H1 (cell line): ENCODE measurements at regions not wholly inside any gene's neighbourhood (a gene's known extent, or its start where the extent isn't known, plus 50 kb on each side); places are given as distances from the start of the nearest gene placed in this dataset.

ENCODE experiments used
- TF ChIP-seq, protein P1 (sequence below): fragments of 300-600 bp; sonication (generic); IDR thresholded peaks from 2 replicates; pipeline ENCODE4 v1.7.1; 2012; ENCODE audit warnings: low read length, moderate library complexity, mild to moderate bottlenecking, inconsistent platforms; ENCODE audit not compliant: insufficient replicate concordance

DNA sequence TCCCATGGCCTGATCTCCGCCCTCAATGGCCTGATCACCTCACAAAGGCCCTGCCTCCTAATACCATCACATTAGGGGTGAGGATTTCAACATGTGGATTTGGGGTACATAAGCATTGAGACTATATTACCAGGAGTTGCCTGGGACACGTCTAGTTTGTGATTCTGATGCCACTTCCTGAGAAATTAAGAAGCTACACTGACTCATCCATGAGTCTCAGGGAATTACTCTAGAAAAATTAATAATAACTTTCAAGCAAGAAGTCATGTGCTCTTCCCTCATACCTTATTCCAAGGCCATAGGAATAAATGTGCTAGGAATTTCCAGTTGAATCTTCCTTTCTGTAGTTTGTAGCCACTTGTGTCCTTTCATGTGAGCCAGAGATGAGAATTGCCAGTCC, 519.3 kb upstream of the MKI67 start (continued):
- TF ChIP-seq, protein P1, sequence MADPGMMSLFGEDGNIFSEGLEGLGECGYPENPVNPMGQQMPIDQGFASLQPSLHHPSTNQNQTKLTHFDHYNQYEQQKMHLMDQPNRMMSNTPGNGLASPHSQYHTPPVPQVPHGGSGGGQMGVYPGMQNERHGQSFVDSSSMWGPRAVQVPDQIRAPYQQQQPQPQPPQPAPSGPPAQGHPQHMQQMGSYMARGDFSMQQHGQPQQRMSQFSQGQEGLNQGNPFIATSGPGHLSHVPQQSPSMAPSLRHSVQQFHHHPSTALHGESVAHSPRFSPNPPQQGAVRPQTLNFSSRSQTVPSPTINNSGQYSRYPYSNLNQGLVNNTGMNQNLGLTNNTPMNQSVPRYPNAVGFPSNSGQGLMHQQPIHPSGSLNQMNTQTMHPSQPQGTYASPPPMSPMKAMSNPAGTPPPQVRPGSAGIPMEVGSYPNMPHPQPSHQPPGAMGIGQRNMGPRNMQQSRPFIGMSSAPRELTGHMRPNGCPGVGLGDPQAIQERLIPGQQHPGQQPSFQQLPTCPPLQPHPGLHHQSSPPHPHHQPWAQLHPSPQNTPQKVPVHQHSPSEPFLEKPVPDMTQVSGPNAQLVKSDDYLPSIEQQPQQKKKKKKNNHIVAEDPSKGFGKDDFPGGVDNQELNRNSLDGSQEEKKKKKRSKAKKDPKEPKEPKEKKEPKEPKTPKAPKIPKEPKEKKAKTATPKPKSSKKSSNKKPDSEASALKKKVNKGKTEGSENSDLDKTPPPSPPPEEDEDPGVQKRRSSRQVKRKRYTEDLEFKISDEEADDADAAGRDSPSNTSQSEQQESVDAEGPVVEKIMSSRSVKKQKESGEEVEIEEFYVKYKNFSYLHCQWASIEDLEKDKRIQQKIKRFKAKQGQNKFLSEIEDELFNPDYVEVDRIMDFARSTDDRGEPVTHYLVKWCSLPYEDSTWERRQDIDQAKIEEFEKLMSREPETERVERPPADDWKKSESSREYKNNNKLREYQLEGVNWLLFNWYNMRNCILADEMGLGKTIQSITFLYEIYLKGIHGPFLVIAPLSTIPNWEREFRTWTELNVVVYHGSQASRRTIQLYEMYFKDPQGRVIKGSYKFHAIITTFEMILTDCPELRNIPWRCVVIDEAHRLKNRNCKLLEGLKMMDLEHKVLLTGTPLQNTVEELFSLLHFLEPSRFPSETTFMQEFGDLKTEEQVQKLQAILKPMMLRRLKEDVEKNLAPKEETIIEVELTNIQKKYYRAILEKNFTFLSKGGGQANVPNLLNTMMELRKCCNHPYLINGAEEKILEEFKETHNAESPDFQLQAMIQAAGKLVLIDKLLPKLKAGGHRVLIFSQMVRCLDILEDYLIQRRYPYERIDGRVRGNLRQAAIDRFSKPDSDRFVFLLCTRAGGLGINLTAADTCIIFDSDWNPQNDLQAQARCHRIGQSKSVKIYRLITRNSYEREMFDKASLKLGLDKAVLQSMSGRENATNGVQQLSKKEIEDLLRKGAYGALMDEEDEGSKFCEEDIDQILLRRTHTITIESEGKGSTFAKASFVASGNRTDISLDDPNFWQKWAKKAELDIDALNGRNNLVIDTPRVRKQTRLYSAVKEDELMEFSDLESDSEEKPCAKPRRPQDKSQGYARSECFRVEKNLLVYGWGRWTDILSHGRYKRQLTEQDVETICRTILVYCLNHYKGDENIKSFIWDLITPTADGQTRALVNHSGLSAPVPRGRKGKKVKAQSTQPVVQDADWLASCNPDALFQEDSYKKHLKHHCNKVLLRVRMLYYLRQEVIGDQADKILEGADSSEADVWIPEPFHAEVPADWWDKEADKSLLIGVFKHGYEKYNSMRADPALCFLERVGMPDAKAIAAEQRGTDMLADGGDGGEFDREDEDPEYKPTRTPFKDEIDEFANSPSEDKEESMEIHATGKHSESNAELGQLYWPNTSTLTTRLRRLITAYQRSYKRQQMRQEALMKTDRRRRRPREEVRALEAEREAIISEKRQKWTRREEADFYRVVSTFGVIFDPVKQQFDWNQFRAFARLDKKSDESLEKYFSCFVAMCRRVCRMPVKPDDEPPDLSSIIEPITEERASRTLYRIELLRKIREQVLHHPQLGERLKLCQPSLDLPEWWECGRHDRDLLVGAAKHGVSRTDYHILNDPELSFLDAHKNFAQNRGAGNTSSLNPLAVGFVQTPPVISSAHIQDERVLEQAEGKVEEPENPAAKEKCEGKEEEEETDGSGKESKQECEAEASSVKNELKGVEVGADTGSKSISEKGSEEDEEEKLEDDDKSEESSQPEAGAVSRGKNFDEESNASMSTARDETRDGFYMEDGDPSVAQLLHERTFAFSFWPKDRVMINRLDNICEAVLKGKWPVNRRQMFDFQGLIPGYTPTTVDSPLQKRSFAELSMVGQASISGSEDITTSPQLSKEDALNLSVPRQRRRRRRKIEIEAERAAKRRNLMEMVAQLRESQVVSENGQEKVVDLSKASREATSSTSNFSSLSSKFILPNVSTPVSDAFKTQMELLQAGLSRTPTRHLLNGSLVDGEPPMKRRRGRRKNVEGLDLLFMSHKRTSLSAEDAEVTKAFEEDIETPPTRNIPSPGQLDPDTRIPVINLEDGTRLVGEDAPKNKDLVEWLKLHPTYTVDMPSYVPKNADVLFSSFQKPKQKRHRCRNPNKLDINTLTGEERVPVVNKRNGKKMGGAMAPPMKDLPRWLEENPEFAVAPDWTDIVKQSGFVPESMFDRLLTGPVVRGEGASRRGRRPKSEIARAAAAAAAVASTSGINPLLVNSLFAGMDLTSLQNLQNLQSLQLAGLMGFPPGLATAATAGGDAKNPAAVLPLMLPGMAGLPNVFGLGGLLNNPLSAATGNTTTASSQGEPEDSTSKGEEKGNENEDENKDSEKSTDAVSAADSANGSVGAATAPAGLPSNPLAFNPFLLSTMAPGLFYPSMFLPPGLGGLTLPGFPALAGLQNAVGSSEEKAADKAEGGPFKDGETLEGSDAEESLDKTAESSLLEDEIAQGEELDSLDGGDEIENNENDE = no peak
